ENCODE measurements at regions not wholly inside any gene's neighbourhood (a gene's known extent, or its start where the extent isn't known, plus 50 kb on each side); places are given as distances from the start of the nearest gene placed in this dataset.

DNA sequence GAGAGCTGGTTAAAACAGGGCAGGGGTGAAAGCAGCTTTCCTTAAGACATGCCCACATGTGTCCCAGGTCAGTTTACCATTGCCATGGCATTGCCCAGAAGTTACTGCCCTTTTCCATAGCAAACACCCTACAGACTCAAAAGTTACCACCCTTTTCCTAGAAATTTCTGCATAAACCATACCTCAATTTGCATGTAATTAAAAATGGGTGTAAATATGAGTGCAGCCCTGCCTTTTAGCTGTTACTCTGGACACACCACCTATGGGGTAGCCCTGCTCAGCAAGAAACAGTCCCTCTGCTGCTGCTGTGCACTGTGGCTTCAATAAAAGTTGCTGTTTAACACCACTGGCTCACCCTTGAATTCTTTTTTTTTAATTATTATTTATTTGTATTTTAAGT, 168.5 kb upstream of the C16orf82 start (continued):
- no peak for TF ChIP-seq ZNF583 (CRISPR knock-in tag; IDR thresholded peaks at IDR 0.05)
- no peak for TF ChIP-seq MAZ (CRISPR knock-in tag; conservative IDR thresholded peaks at IDR 0.05 in 1 of 2, IDR thresholded peaks at IDR 0.05 in 1 of 2)
- TF ChIP-seq ZNF445 (CRISPR knock-in tag; IDR thresholded peaks at IDR 0.05; ENCODE audit: low read depth), result no peak

DNA sequence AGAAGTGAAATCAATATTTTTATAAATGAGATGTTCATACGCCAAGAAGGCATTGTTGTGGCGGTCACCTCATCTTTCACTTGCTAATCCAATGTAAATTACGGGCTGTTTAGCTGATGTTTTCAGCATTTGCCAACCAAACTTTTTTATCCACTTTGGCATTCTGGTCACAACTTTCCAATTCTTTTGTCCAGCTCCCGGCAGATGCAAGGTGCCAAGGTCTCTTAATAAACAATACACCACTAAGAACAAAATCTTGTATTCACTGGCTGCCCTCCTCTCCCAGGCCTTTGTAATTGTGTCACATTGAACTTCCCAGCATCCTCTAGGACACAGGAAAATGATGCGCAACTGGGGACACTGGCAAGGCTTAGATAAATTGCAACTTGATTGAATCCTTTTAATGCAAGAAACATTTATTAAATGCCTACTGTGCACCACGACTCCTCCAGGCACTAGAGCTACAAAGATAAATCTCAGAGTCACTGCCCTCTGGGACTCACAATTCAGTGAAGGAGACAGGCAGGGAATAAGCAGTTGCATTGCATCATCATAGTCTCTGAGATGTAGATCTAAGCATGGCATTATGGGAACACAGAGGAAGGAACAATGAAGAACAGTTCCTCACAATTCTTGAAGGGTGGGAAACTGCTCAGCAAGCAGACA, 165.4 kb upstream of the C16orf82 start:
- intact Hi-C loops (cut with micrococcal nuclease), result no loop called here
- Histone ChIP-seq H3K9ac (ENCODE audit: insufficient read depth in 1 of 2, low read depth in 2 of 2, low read length in 2 of 2) (no peak overlapping the region), H3K4me3 (no peak overlapping the region), H2AFZ (ENCODE audit: low read depth, low read length) (no peak overlapping the region), H3K27me3 (ENCODE audit: control insufficient read depth in 2 of 2, insufficient read depth in 2 of 2, low read length in 2 of 2) (no peaks in the 10 kb centered on the region), H3K4me2 (ENCODE audit: insufficient read depth, low read length) (no peak overlapping the region), H3K79me2 (ENCODE audit: control insufficient read depth, insufficient read depth, low read length) (no peaks in the 10 kb centered on the region), H3K27ac (ENCODE audit: extremely low read depth, low read depth, low read length) (no peak overlapping the region), H3K4me1 (replicated peaks in 1 of 2; ENCODE audit: control insufficient read depth in 2 of 2, insufficient read depth in 2 of 2, low read length in 2 of 2) (no peaks in the 10 kb centered on the region), H3K9me3 (replicated peaks; ENCODE audit: control insufficient read depth, insufficient read depth, low read depth, low read length) (no peaks in the 10 kb centered on the region), H3K9me1 (ENCODE audit: control insufficient read depth, insufficient read depth, low read length) (no peaks in the 10 kb centered on the region), H3K36me3 (ENCODE audit: control insufficient read depth, insufficient read depth, low read length) (no peaks in the 10 kb centered on the region), H4K20me1 (replicated peaks; ENCODE audit: control insufficient read depth, insufficient read depth, low read length) (no peaks in the 10 kb centered on the region)
- no TSS peak for BruUV-seq (replicated peaks)
- FAIRE-seq (no peak), DNase-seq (ENCODE audit: extremely low read depth in 1 of 4, low spot score in 3 of 4) (no peak), ATAC-seq (no peak)
- CTCF ChIA-PET (ENCODE audit: low intra/inter-chr PET ratio), result no interaction called here
- POLR2A ChIA-PET, result interaction anchor here (0.7 kb wide), 1 partner anchor 202 kb away, joined by 3 read pairs; no protein-coding TSS in a partner anchor
- in situ Hi-C loops (cut with MboI), result no loop called here
- TF ChIP-seq, protein P1, sequence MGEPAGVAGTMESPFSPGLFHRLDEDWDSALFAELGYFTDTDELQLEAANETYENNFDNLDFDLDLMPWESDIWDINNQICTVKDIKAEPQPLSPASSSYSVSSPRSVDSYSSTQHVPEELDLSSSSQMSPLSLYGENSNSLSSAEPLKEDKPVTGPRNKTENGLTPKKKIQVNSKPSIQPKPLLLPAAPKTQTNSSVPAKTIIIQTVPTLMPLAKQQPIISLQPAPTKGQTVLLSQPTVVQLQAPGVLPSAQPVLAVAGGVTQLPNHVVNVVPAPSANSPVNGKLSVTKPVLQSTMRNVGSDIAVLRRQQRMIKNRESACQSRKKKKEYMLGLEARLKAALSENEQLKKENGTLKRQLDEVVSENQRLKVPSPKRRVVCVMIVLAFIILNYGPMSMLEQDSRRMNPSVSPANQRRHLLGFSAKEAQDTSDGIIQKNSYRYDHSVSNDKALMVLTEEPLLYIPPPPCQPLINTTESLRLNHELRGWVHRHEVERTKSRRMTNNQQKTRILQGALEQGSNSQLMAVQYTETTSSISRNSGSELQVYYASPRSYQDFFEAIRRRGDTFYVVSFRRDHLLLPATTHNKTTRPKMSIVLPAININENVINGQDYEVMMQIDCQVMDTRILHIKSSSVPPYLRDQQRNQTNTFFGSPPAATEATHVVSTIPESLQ (CRISPR knock-in tag; IDR thresholded peaks at IDR 0.05), result no peak
- TF ChIP-seq, protein P2, sequence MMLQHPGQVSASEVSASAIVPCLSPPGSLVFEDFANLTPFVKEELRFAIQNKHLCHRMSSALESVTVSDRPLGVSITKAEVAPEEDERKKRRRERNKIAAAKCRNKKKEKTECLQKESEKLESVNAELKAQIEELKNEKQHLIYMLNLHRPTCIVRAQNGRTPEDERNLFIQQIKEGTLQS (IDR thresholded peaks at IDR 0.05), result peak; percentile 59
- TF ChIP-seq, protein P2 (CRISPR knock-in tag; conservative IDR thresholded peaks at IDR 0.05), result no peak
- WGBS (ENCODE audit: insufficient coverage, low coverage, missing lambda C conversion rate), result 6% methylated on average over 6 of the region's 6 CpGs
